ENCODE measurements at regions not wholly inside any gene's neighbourhood (a gene's known extent, or its start where the extent isn't known, plus 50 kb on each side); places are given as distances from the start of the nearest gene placed in this dataset.
"Not testable (repeated sequence)": the region's sequence is repeated elsewhere in the genome, so short reads cannot be mapped to it uniquely, and the experiment has no call there.

DNA sequence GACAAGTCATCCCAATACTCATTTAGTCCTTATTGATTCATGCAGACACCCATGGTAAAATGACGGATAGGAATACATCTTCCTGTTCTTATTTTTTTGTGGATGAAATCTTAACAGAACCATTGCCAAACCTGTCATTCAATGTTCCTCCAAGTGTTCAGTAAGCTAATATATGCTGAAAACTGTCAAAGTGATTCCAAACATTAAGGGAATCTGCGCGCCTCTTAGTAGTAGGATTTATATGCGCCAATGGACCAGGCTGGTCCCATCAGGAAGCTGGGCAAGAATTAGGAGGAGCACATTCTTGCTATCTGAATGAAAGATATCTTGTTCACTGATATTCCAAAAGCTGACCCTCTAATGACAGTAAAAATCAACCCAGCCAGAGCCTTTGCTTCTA is 168.9 kb upstream of the STMND1 start:
- no peak for TF ChIP-seq ARNT (IDR thresholded peaks at IDR 0.05)
- TF ChIP-seq SP1 (IDR thresholded peaks at IDR 0.05), result no peak
- TF ChIP-seq FOXA1 (IDR thresholded peaks at IDR 0.05), result no peak
- TF ChIP-seq SUZ12 (IDR thresholded peaks at IDR 0.05), result no peak
- TF ChIP-seq ZNF384 (IDR thresholded peaks at IDR 0.05), result no peak
- no peak for TF ChIP-seq FOXM1 (IDR thresholded peaks at IDR 0.05; ENCODE audit: borderline replicate concordance)
- no peak for TF ChIP-seq LEF1 (IDR thresholded peaks at IDR 0.05; ENCODE audit: borderline replicate concordance)
- TF ChIP-seq FOXK2 (IDR thresholded peaks at IDR 0.05), result no peak
- TF ChIP-seq HDGF (IDR thresholded peaks at IDR 0.05; ENCODE audit: borderline replicate concordance), result no peak
- no peak for DNase-seq (ENCODE audit: extremely low spot score)
- ChIA-PET POLR2A (no interaction called here), CTCF (no interaction called here)

DNA sequence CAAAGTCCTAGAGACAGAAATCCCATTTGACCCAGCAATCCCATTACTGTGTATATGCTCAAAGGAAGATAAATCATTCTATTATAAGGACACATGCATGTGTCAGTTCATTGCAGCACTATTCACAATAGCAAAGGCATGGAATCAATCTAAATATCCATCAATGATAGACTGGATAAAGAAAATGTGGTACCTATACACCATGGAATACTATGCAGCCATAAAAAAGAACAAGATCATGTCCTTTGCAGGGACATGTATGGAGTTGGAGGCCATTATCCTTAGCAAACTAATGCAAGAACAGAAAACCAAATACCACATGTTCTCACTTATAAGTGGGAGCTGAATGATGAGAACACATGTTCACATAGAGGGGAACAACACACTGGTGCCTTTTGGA is 169.8 kb upstream of the ATXN1 start:
- POLR2A ChIA-PET; DNase-seq (ENCODE audit: extremely low spot score); CTCF ChIA-PET: not testable (repeated sequence)

DNA sequence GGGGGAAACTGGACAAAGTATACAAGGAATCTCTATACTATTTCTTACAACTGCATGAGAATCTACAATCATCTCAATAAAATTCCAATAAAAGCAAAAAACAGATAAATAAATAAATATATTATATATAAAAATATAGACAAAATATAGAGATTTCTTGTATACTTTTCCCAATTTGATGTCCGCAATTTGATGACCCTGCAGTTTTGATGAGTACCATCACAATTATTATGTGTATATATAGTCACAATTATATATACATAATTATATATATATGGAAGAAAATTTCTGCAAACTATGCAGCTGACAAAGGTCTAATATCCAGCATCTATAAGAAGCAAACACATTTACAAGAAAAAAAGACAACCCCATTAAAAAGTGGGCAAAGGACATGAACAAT is 169.2 kb upstream of the ATXN1 start:
- ChIA-PET CTCF (no interaction called here), POLR2A (no interaction called here)
- no peak for DNase-seq (ENCODE audit: extremely low spot score)
- TF ChIP-seq CTBP1 (IDR thresholded peaks at IDR 0.05; ENCODE audit: borderline replicate concordance), result no peak
- TF ChIP-seq SUZ12 (IDR thresholded peaks at IDR 0.05), result no peak
- TF ChIP-seq FOXA1 (IDR thresholded peaks at IDR 0.05), result no peak
- TF ChIP-seq, protein P1, sequence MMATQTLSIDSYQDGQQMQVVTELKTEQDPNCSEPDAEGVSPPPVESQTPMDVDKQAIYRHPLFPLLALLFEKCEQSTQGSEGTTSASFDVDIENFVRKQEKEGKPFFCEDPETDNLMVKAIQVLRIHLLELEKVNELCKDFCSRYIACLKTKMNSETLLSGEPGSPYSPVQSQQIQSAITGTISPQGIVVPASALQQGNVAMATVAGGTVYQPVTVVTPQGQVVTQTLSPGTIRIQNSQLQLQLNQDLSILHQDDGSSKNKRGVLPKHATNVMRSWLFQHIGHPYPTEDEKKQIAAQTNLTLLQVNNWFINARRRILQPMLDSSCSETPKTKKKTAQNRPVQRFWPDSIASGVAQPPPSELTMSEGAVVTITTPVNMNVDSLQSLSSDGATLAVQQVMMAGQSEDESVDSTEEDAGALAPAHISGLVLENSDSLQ (IDR thresholded peaks at IDR 0.05), result no peak
- no peak for TF ChIP-seq NFRKB (IDR thresholded peaks at IDR 0.05)

DNA sequence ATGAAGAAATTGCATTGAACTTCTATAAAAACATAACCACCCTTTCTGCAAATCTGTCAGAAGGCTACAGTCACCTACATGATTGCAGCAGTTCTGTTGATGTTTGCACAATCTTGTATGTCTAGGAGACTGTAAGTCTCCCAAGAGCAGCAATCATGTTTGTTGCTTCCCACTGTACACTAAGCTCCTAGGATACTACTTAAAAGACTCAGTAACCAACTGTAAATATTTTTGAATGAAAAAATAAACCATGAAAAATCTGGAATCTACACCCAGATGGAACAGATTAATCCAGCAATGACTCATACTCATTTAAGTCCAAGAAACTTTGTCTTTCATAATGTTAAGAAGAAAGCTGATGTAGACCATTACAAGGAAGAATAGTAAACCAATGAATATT is 168.5 kb upstream of the ATXN1 start:
- POLR2A ChIA-PET, result no interaction called here

DNA sequence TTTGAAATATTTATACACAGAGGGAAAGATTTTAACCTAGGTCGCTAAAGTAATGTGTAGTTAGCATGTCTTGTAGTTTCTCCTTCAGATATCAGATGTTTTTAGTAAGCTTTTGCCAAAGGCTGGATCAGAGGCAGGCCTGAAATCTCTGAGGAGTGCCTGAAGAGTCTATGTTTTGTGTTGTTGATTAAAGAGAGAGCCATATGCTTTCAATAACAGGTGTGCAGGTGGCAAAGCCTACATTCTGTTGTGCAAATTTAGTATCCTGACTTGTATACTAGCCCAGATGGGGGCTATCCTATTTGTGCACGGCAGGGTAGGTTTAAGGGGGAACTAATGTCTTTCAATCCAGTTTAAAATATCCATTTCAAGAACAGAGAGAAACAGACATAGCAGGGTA is 167.1 kb upstream of the ATXN1 start:
- ChIA-PET POLR2A (no interaction called here), CTCF (interaction anchor here (0.5 kb wide), 1 partner anchor 1850 kb away, joined by 4 read pairs; no protein-coding TSS in a partner anchor)
- no peak for TF ChIP-seq TARDBP (IDR thresholded peaks at IDR 0.05)
- no peak for TF ChIP-seq FOXM1 (IDR thresholded peaks at IDR 0.05; ENCODE audit: borderline replicate concordance)
- no peak for TF ChIP-seq ZNF384 (IDR thresholded peaks at IDR 0.05)
- no peak for TF ChIP-seq CTBP1 (IDR thresholded peaks at IDR 0.05; ENCODE audit: borderline replicate concordance)
- no peak for TF ChIP-seq ELF4 (IDR thresholded peaks at IDR 0.05)
- TF ChIP-seq BHLHE40 (IDR thresholded peaks at IDR 0.05; ENCODE audit: borderline replicate concordance), result no peak
- no peak for TF ChIP-seq FOXK2 (IDR thresholded peaks at IDR 0.05)
- TF ChIP-seq FOXA1 (IDR thresholded peaks at IDR 0.05), result no peak
- TF ChIP-seq L3MBTL2 (conservative IDR thresholded peaks at IDR 0.05), result no peak
- TF ChIP-seq HDGF (IDR thresholded peaks at IDR 0.05; ENCODE audit: borderline replicate concordance), result no peak
- TF ChIP-seq NFRKB (IDR thresholded peaks at IDR 0.05), result no peak
- TF ChIP-seq SUZ12 (IDR thresholded peaks at IDR 0.05), result no peak
- TF ChIP-seq, protein P1 (IDR thresholded peaks at IDR 0.05), result no peak
- TF ChIP-seq LEF1 (IDR thresholded peaks at IDR 0.05; ENCODE audit: borderline replicate concordance), result no peak
- TF ChIP-seq SP1 (IDR thresholded peaks at IDR 0.05), result no peak
- no peak for TF ChIP-seq ARNT (IDR thresholded peaks at IDR 0.05)
- DNase-seq (ENCODE audit: extremely low spot score), result no peak

More for the DNA sequence above, 168.5 kb upstream of the ATXN1 start:
- DNase-seq (ENCODE audit: extremely low spot score), result no peak
- TF ChIP-seq BHLHE40 (IDR thresholded peaks at IDR 0.05; ENCODE audit: borderline replicate concordance), result no peak
- no peak for TF ChIP-seq SUZ12 (IDR thresholded peaks at IDR 0.05)
- TF ChIP-seq CTBP1 (IDR thresholded peaks at IDR 0.05; ENCODE audit: borderline replicate concordance), result no peak
- no peak for TF ChIP-seq L3MBTL2 (conservative IDR thresholded peaks at IDR 0.05)
- no peak for TF ChIP-seq ZNF384 (IDR thresholded peaks at IDR 0.05)
- TF ChIP-seq FOXA1 (IDR thresholded peaks at IDR 0.05), result no peak
- TF ChIP-seq FOXM1 (IDR thresholded peaks at IDR 0.05; ENCODE audit: borderline replicate concordance), result no peak
- no peak for TF ChIP-seq LEF1 (IDR thresholded peaks at IDR 0.05; ENCODE audit: borderline replicate concordance)
- no peak for TF ChIP-seq NFRKB (IDR thresholded peaks at IDR 0.05)
- TF ChIP-seq TARDBP (IDR thresholded peaks at IDR 0.05), result no peak
- TF ChIP-seq HDGF (IDR thresholded peaks at IDR 0.05; ENCODE audit: borderline replicate concordance), result no peak
- TF ChIP-seq, protein P1 (IDR thresholded peaks at IDR 0.05), result no peak
- CTCF ChIA-PET, result no interaction called here

DNA sequence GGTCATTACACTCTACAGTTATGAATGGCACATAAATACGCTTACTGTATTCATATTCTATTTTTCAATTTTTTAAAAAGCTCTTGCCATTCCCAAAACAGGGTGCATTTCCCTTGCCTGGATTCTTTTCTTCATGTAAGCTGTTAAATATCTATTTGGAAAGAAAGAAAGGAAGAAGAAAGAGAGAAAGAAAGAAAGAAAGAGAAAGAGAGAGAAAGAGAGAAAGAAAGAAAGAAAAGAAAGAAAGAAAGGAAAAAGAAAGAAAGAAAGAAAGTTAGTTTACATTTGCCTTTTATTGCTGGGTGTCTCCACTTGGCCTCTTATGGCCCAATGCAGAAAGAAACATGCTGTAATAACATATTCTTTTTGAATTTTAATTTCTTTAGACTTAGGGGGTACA is 165.9 kb upstream of the ATXN1 start:
- CTCF ChIA-PET, result interaction anchor here (0.7 to 1.1 kb wide), 2 partner anchors 9 to 19 kb away, joined by 3 read pairs; no protein-coding TSS in a partner anchor
- DNase-seq (ENCODE audit: extremely low spot score), result no peak

More for the DNA sequence above, 165.9 kb upstream of the ATXN1 start:
- no peak for TF ChIP-seq HDGF (IDR thresholded peaks at IDR 0.05; ENCODE audit: borderline replicate concordance)
- no peak for TF ChIP-seq FOXA1 (IDR thresholded peaks at IDR 0.05)
- TF ChIP-seq NFRKB (IDR thresholded peaks at IDR 0.05), result no peak
- no peak for TF ChIP-seq ELF4 (IDR thresholded peaks at IDR 0.05)
- no peak for TF ChIP-seq FOXM1 (IDR thresholded peaks at IDR 0.05; ENCODE audit: borderline replicate concordance)
- no peak for TF ChIP-seq SUZ12 (IDR thresholded peaks at IDR 0.05)
- no peak for TF ChIP-seq CTBP1 (IDR thresholded peaks at IDR 0.05; ENCODE audit: borderline replicate concordance)
- TF ChIP-seq L3MBTL2 (conservative IDR thresholded peaks at IDR 0.05), result no peak
- TF ChIP-seq FOXK2 (IDR thresholded peaks at IDR 0.05), result no peak
- TF ChIP-seq SP1 (IDR thresholded peaks at IDR 0.05), result no peak
- no peak for TF ChIP-seq LEF1 (IDR thresholded peaks at IDR 0.05; ENCODE audit: borderline replicate concordance)
- no peak for TF ChIP-seq ZNF384 (IDR thresholded peaks at IDR 0.05)
- TF ChIP-seq, protein P1 (IDR thresholded peaks at IDR 0.05), result no peak
- TF ChIP-seq ARNT (IDR thresholded peaks at IDR 0.05), result no peak
- no peak for TF ChIP-seq TARDBP (IDR thresholded peaks at IDR 0.05)
- TF ChIP-seq BHLHE40 (IDR thresholded peaks at IDR 0.05; ENCODE audit: borderline replicate concordance), result no peak
- POLR2A ChIA-PET, result no interaction called here

Measured in HEK293T (cell line).